SK-N-MC (cell line): ENCODE measurements at regions not wholly inside any gene's neighbourhood (a gene's known extent, or its start where the extent isn't known, plus 50 kb on each side); places are given as distances from the start of the nearest gene placed in this dataset.
"Not testable (repeated sequence)": the region's sequence is repeated elsewhere in the genome, so short reads cannot be mapped to it uniquely, and the experiment has no call there.

ENCODE experiments used
- DNase-seq: peaks from one replicate; pipeline ENCODE4 v3.0.0-alpha.2; 2011; ENCODE audit warnings: low read depth, low spot score
- H3K27ac ChIP-seq: fragments of 200-600 bp; sonication (generic); 2 replicates; pipeline ENCODE4 v1.5.1; 2016; ENCODE audit warnings: mixed run types
- H3K36me3 ChIP-seq: fragments of 200-600 bp; sonication (generic); 2 replicates; pipeline ENCODE4 v1.6.1; 2017; ENCODE audit warnings: antibody characterized with exemption, low read length, mixed read lengths; ENCODE audit not compliant: insufficient read depth
- H3K4me3 ChIP-seq: fragments of 200-600 bp; sonication (generic); 2 replicates; pipeline ENCODE4 v1.5.1; 2016
- H3K9ac ChIP-seq: fragments of 200-600 bp; sonication (generic); 2 replicates; pipeline ENCODE4 v1.8.0; 2017; ENCODE audit warnings: mixed run types, mixed read lengths; ENCODE audit not compliant: insufficient read length
- H3K9me3 ChIP-seq: fragments of 200-600 bp; sonication (generic); 2 replicates; pipeline ENCODE4 v1.6.1; 2017; ENCODE audit warnings: low read depth, mild to moderate bottlenecking, antibody characterized with exemption, low read length, moderate library complexity, mixed read lengths
- EZH2 ChIP-seq: fragments of 200-600 bp; sonication (generic); IDR thresholded peaks from one replicate; pipeline ENCODE4 v1.6.1; 2017; ENCODE audit warnings: antibody characterized with exemption
- FOXP2 ChIP-seq: optimal IDR thresholded peaks from 2 replicates; pipeline ENCODE3; 2011; ENCODE audit warnings: mild to moderate bottlenecking, moderate library complexity; ENCODE audit not compliant: insufficient read depth; ENCODE audit errors: extremely low read length, control extremely low read depth
- POLR2AphosphoS5 ChIP-seq: IDR thresholded peaks from 2 replicates; pipeline ENCODE4 v1.6.1; 2012; ENCODE audit warnings: mild to moderate bottlenecking, low read depth, low read length, borderline replicate concordance

DNA sequence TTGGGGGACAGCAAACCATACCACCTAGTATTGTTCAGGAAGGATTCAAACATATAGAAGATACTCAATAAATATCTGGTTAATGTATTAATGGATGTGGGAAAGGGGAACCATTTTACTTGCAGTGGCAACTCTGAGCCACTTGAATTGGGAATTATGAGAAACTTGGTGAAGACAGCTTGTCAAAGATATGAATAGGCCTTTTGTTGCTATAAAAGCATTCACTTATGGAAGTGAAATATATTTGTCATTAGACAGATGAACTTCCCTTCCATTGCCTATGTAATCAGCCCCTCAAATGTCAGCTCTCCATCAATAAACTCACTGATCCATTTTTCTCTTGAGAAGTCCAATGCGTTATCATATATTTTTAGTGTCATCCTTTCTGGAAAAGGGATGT, 56.1 kb downstream of the GPR85 start:
- no peak overlapping the region for H3K4me3 ChIP-seq
- no peak for TF ChIP-seq POLR2AphosphoS5
- TF ChIP-seq EZH2 = no peak
- no peak for TF ChIP-seq FOXP2
- DNase-seq = no peak

DNA sequence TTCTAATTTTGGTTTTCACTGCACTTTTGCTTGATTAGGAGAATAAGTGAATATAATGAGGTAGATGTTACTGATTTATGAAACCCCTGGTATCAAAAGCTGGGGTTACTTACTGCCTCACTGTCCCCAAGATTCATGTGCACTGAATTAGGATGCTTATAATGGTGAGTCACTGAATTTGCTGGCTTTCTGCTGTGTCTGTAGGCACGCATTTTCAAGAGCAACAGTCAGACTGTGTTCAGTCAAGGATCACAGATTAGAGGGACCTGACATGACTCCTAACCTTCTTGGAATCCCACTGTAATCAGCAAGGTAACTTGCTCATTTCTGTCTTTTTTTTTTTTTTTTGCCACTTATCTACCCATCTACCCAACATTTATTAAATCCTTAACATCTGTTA, 59.7 kb downstream of the GPR85 start:
- no peak for DNase-seq
- TF ChIP-seq FOXP2 (no peak), EZH2 (no peak), POLR2AphosphoS5 (no peak)
- H3K9ac ChIP-seq = no peak overlapping the region
- H3K4me3 ChIP-seq = no peak overlapping the region
- H3K36me3 ChIP-seq = no peaks in the 10 kb centered on the region
- H3K9me3 ChIP-seq = no peaks in the 10 kb centered on the region
- H3K27ac ChIP-seq = no peak overlapping the region

More for the DNA sequence above, 56.1 kb downstream of the GPR85 start:
- H3K9ac ChIP-seq = no peak overlapping the region
- no peaks in the 10 kb centered on the region for H3K36me3 ChIP-seq
- no peaks in the 10 kb centered on the region for H3K9me3 ChIP-seq
- H3K27ac ChIP-seq = no peak overlapping the region

- DNase-seq, H3K4me3 ChIP-seq, H3K36me3 ChIP-seq, H3K27ac ChIP-seq, H3K9me3 ChIP-seq, H3K9ac ChIP-seq: not testable (repeated sequence)
Measured at GRCh38 chr7:113017144-113017857, 69.3 kb downstream of the GPR85 start.

DNA sequence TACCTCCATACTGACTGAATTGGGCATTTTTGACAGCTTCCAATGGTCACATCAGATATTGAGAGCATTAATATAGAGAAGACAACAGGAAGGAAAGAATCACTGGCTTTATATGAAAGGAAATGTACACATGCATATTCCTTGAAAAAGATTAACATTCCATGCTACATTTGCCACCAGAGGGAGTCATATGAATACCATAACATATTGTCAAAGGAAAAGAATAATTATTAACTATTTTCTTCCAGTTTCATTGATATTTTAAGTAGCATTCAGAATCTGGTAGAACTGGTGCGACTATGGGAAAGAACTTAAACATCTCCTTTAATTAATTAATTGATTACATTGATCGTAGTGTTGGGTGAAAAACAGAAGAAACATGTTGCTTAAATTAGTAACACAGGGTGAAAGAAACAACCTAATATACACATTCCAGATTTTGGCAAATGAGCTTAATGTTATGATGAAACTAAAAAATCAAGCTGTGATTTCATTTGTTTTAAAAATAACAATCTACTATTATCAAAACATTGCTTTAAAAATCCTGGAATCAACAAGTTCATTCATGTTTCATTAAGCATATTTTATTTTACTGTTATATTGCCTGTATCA, 71.5 kb downstream of the GPR85 start:
- TF ChIP-seq FOXP2 = no peak
- no peak for TF ChIP-seq EZH2
- TF ChIP-seq POLR2AphosphoS5 = no peak
- H3K36me3 ChIP-seq = no peaks in the 10 kb centered on the region
- DNase-seq = peak; percentile 52

GRCh38 chr7:113013761-113014449, 72.7 kb downstream of the GPR85 start:
- H3K9ac ChIP-seq = no peak overlapping the region
- H3K4me3 ChIP-seq = no peak overlapping the region
- no peaks in the 10 kb centered on the region for H3K36me3 ChIP-seq
- H3K27ac ChIP-seq = no peak overlapping the region
- H3K9me3 ChIP-seq = no peaks in the 10 kb centered on the region
- no peak for DNase-seq
- TF ChIP-seq POLR2AphosphoS5 (no peak), FOXP2 (no peak), EZH2 (no peak)

More for the DNA sequence above, 71.5 kb downstream of the GPR85 start:
- H3K4me3 ChIP-seq = no peak overlapping the region
- no peaks in the 10 kb centered on the region for H3K9me3 ChIP-seq
- H3K27ac ChIP-seq = no peak overlapping the region
- H3K9ac ChIP-seq = no peak overlapping the region

DNA sequence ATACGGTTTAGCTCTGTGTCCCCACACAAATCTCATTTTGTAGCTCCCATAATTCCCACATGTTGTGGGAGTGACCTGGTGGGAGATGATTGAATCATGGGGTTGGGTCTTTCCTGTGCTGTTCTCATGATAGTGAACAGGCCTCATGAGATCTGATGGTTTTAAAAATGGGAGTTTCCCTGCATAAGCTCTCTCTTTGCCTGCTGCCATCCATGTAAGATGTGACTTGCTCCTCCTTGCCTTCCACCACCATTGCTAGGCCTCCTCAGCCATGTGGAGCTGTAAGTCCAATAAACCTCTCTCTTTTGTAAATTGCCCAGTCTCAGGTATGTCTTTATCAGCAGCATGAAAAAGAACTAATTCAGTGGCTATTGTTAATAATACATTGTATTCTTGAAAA, 73.8 kb downstream of the GPR85 start:
- DNase-seq, H3K9me3 ChIP-seq, H3K36me3 ChIP-seq, H3K4me3 ChIP-seq, H3K27ac ChIP-seq, H3K9ac ChIP-seq: not testable (repeated sequence)

- no peak overlapping the region for H3K27ac ChIP-seq
- no peaks in the 10 kb centered on the region for H3K9me3 ChIP-seq
- H3K36me3 ChIP-seq = no peaks in the 10 kb centered on the region
- no peak overlapping the region for H3K9ac ChIP-seq
- H3K4me3 ChIP-seq = no peak overlapping the region
- no peak for DNase-seq
- TF ChIP-seq POLR2AphosphoS5 (no peak), FOXP2 (no peak), EZH2 (no peak)
Measured at GRCh38 chr7:113010377-113010776, 76.2 kb downstream of the GPR85 start.

DNA sequence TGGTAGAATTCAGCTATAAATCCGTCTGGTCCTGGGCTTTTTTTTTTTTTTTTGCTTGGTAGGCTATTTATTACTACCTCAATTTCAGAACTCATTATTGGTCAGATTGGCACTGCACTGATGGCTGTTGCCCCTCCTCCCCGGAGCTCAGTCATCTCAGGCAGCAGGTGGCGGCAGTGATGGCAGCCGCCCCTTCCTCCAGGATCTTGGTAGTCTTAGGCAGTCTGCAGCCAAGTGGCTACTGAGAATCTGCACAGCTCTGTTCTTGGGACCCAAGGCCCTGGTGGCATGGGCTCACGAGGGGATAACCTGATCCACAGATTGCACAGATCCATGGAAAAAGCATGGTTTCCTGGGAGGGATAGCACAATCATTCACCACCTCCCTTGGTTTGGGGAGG, 77.9 kb downstream of the GPR85 start:
- DNase-seq = no peak
- Histone ChIP-seq H3K27ac (no peak overlapping the region), H3K9ac (no peak overlapping the region), H3K4me3 (no peak overlapping the region), H3K36me3 (no peaks in the 10 kb centered on the region), H3K9me3 (no peaks in the 10 kb centered on the region)
- TF ChIP-seq FOXP2 (no peak), POLR2AphosphoS5 (no peak)

- DNase-seq = no peak
- H3K27ac ChIP-seq = no peak overlapping the region
- no peaks in the 10 kb centered on the region for H3K9me3 ChIP-seq
- TF ChIP-seq FOXP2 (no peak), POLR2AphosphoS5 (no peak)
- H3K4me3 ChIP-seq = no peak overlapping the region
- H3K36me3 ChIP-seq = no peaks in the 10 kb centered on the region
- H3K9ac ChIP-seq = no peak overlapping the region
Measured at GRCh38 chr7:113004726-113005454, 81.7 kb downstream of the GPR85 start.
